SK-N-SH (cell line): ENCODE measurements at regions not wholly inside any gene's neighbourhood (a gene's known extent, or its start where the extent isn't known, plus 50 kb on each side); places are given as distances from the start of the nearest gene placed in this dataset.

ENCODE experiments used
- CTCF ChIA-PET: fragments of 300-600, 350-600 bp; formaldehyde crosslinking; extraction: SDS; loops from one replicate; lab custom pipeline; 2021; lab: Yijun Ruan, JAX
- POLR2A ChIA-PET: fragments of 350-600 bp; sonication (Branson Sonifier 250); formaldehyde crosslinking; extraction: SDS; loops from one replicate; lab custom pipeline; 2020; ENCODE audit warnings: antibody characterized with exemption, inconsistent platforms; lab: Yijun Ruan, JAX
- DNase-seq: peaks from one replicate; pipeline ENCODE4 v3.0.0; 2012
- H2AFZ ChIP-seq: fragments of 200-600 bp; sonication (generic); 2 replicates; pipeline ENCODE4 v1.8.1; 2016; ENCODE audit warnings: antibody characterized with exemption, mild to moderate bottlenecking, low read depth
- H3F3A ChIP-seq: fragments of 200-600 bp; sonication (generic); replicated peaks from 2 replicates; pipeline ENCODE3; 2016; ENCODE audit warnings: antibody characterized with exemption, mild to moderate bottlenecking; ENCODE audit not compliant: insufficient read depth
- H3K27ac ChIP-seq, 2 experiments: fragments of 200-500 bp in 1 of 2; fragments of 200-600 bp in 1 of 2; sonication (Bioruptor generic) in 1 of 2; sonication (generic), shearing (Covaris generic) in 1 of 2; 2 replicates each; pipeline versions ENCODE4 v1.5.1 to v1.6.1; 2014 to 2016; ENCODE audit warnings: low read depth in 2 of 2, inconsistent platforms in 1 of 2, low read length in 1 of 2, mild to moderate bottlenecking in 1 of 2, mixed read lengths in 1 of 2
- H3K27me3 ChIP-seq: fragments of 200-600 bp; sonication (generic), shearing (Covaris generic); 2 replicates; pipeline ENCODE4 v1.6.1; 2016; ENCODE audit warnings: mixed run types; ENCODE audit not compliant: insufficient read depth
- H3K36me3 ChIP-seq, 2 experiments: fragments of 200-500 bp in 1 of 2; fragments of 200-600 bp in 1 of 2; sonication (Bioruptor generic) in 1 of 2; sonication (generic) in 1 of 2; replicated peaks in 1 of 2; 2 replicates each; pipeline versions ENCODE3 to v1.5.1; 2014 to 2016; ENCODE audit warnings: low read length in 1 of 2, mild to moderate bottlenecking in 1 of 2; ENCODE audit not compliant: insufficient read depth in 2 of 2, control insufficient read depth in 1 of 2
- H3K4me1 ChIP-seq, 2 experiments: fragments of 200-500 bp in 1 of 2; fragments of 200-600 bp in 1 of 2; sonication (Bioruptor generic) in 1 of 2; sonication (generic), shearing (Covaris generic) in 1 of 2; 2 replicates each; pipeline versions ENCODE4 v1.5.1 to v1.6.1; 2014 to 2016; ENCODE audit warnings: low read depth in 1 of 2, low read length in 1 of 2, mixed run types in 1 of 2; ENCODE audit not compliant: insufficient read depth in 2 of 2, control insufficient read depth in 1 of 2
- H3K4me2 ChIP-seq: fragments of 200-600 bp; sonication (generic), shearing (Covaris generic); 2 replicates; pipeline ENCODE4 v1.6.1; 2017; ENCODE audit warnings: mixed run types
- H3K4me3 ChIP-seq, 2 experiments: fragments of 200-500 bp in 1 of 2; fragments of 200-600 bp in 1 of 2; sonication (Bioruptor generic) in 1 of 2; sonication (generic), shearing (Covaris generic) in 1 of 2; 2 replicates each; pipeline versions ENCODE4 v1.5.1 to v1.8.1; 2014 to 2016; ENCODE audit warnings: low read depth in 2 of 2, inconsistent platforms in 1 of 2, low read length in 1 of 2, mild to moderate bottlenecking in 1 of 2, mixed read lengths in 1 of 2, moderate library complexity in 1 of 2
- H3K79me2 ChIP-seq: fragments of 200-600 bp; sonication (generic); 2 replicates; pipeline ENCODE4 v1.8.1; 2017; ENCODE audit warnings: mild to moderate bottlenecking; ENCODE audit not compliant: insufficient read depth
- H3K9ac ChIP-seq: fragments of 200-600 bp; sonication (generic); 2 replicates; pipeline ENCODE4 v1.6.1; 2017; ENCODE audit warnings: mixed run types
- H3K9me2 ChIP-seq: fragments of 200-600 bp; sonication (generic); 2 replicates; pipeline ENCODE4 v1.6.1; 2017; ENCODE audit warnings: mixed run types
- H3K9me3 ChIP-seq: fragments of 200-600 bp; sonication (generic); 2 replicates; pipeline ENCODE4 v1.6.1; 2017; ENCODE audit warnings: mixed run types, mild to moderate bottlenecking, moderate library complexity
- H4K20me1 ChIP-seq: fragments of 200-600 bp; sonication (generic); 2 replicates; pipeline ENCODE4 v1.6.1; 2017; ENCODE audit warnings: mild to moderate bottlenecking, mixed run types; ENCODE audit not compliant: insufficient read depth
- GABPA ChIP-seq: IDR thresholded peaks from 2 replicates; pipeline ENCODE4 v1.4.0; 2012; ENCODE audit warnings: low read depth, mild to moderate bottlenecking
- JUND ChIP-seq: IDR thresholded peaks from 2 replicates; pipeline ENCODE4 v1.4.0; 2012
- MXI1 ChIP-seq: IDR thresholded peaks from 2 replicates; pipeline ENCODE4 v1.6.1; 2012; ENCODE audit warnings: mild to moderate bottlenecking, low read depth, low read length, improper control_type of control experiment
- RAD21 ChIP-seq: IDR thresholded peaks from 2 replicates; pipeline ENCODE4 v1.6.1; 2012; ENCODE audit warnings: mild to moderate bottlenecking, low read length
- REST ChIP-seq: IDR thresholded peaks from 2 replicates; pipeline ENCODE4 v1.6.1; 2012; ENCODE audit warnings: mild to moderate bottlenecking, low read depth, low read length, moderate library complexity
- RXRA ChIP-seq: IDR thresholded peaks from 2 replicates; pipeline ENCODE4 v1.4.0; 2012; ENCODE audit warnings: low read depth, mild to moderate bottlenecking, borderline replicate concordance
- YY1 ChIP-seq: IDR thresholded peaks from 2 replicates; pipeline ENCODE4 v1.4.0; 2012; ENCODE audit warnings: low read depth, mild to moderate bottlenecking
- ZBTB33 ChIP-seq: IDR thresholded peaks from 2 replicates; pipeline ENCODE4 v1.4.0; 2012; ENCODE audit warnings: low read depth, borderline replicate concordance
- WGBS: methylation state at CpG from one replicate; pipeline ENCODE4 v1.1.6; 2017; ENCODE audit warnings: low lambda C conversion rate; 5-methylcytosine and 5-hydroxymethylcytosine counted together
- TF ChIP-seq, protein P1 (sequence below): fragments of 200-600 bp; sonication (generic); IDR thresholded peaks from 2 replicates; pipeline ENCODE4 v1.6.1; 2017; ENCODE audit warnings: antibody characterized with exemption, mild to moderate bottlenecking, moderate library complexity

GRCh38 chr15:98312913-98313312 lies 335.4 kb upstream of the IGF1R start (continued):
- TF ChIP-seq REST, result no peak
- TF ChIP-seq MXI1, result no peak
- no peak for TF ChIP-seq RXRA
- TF ChIP-seq RAD21, result no peak
- TF ChIP-seq ZBTB33, result no peak
- TF ChIP-seq JUND, result no peak
- no peak for TF ChIP-seq GABPA
- TF ChIP-seq, protein P1, sequence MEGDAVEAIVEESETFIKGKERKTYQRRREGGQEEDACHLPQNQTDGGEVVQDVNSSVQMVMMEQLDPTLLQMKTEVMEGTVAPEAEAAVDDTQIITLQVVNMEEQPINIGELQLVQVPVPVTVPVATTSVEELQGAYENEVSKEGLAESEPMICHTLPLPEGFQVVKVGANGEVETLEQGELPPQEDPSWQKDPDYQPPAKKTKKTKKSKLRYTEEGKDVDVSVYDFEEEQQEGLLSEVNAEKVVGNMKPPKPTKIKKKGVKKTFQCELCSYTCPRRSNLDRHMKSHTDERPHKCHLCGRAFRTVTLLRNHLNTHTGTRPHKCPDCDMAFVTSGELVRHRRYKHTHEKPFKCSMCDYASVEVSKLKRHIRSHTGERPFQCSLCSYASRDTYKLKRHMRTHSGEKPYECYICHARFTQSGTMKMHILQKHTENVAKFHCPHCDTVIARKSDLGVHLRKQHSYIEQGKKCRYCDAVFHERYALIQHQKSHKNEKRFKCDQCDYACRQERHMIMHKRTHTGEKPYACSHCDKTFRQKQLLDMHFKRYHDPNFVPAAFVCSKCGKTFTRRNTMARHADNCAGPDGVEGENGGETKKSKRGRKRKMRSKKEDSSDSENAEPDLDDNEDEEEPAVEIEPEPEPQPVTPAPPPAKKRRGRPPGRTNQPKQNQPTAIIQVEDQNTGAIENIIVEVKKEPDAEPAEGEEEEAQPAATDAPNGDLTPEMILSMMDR, result no peak
- TF ChIP-seq, all 33 proteins: peak for 0

DNA sequence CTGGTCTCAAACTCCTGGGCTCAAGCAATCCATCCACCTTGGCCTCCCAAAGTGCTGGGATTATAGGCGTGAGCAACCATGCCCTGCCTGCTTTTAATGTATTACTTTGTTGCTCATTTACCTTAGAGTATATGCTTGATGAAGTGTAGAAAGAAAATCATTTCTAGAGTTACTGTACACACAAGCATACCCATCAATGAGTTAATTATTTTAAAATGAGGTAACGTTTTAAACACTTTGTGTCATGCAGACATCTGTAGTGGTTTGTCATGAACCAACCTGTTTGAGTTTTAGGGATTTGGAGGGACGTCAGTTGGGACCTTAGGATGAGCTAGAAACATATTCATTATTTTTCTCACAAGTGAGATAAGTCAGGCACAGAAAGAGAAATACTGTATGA lies 332.4 kb upstream of the IGF1R start:
- no peaks in the 10 kb centered on the region for H3K36me3 ChIP-seq
- H3F3A ChIP-seq, result no peaks in the 10 kb centered on the region
- 1% methylated on average over 3 of the region's 3 CpGs for WGBS
- no peaks in the 10 kb centered on the region for H3K9me2 ChIP-seq
- no peak overlapping the region for H3K4me2 ChIP-seq
- H3K9me3 ChIP-seq, result no peaks in the 10 kb centered on the region
- no peak overlapping the region for H3K4me3 ChIP-seq
- ChIA-PET CTCF (interaction anchor here (3.1 kb wide), 1 partner anchor 105 kb away, joined by 16 read pairs; no protein-coding TSS in a partner anchor), POLR2A (no interaction called here)
- H3K9ac ChIP-seq, result no peak overlapping the region
- H3K27me3 ChIP-seq, result peaks cover 12% of the 10 kb centered on the region; the same call in 1 of the 2 replicates
- no peak overlapping the region for H2AFZ ChIP-seq
- H4K20me1 ChIP-seq, result no peaks in the 10 kb centered on the region
- DNase-seq, result no peak
- TF ChIP-seq MXI1, result no peak
- TF ChIP-seq YY1, result no peak
- no peak for TF ChIP-seq REST
- TF ChIP-seq, all 33 proteins: peak for 0
- Histone ChIP-seq H3K79me2 (no peaks in the 10 kb centered on the region), H3K4me1 (no peaks in the 10 kb centered on the region), H3K27ac (no peak overlapping the region)
